ENCODE measurements at regions not wholly inside any gene's neighbourhood (a gene's known extent, or its start where the extent isn't known, plus 50 kb on each side); places are given as distances from the start of the nearest gene placed in this dataset.

GRCh38 chr6:84524636-84525035 is 239.8 kb downstream of the TBX18 start:
- DNase-seq, result no peak

- DNase-seq, result no peak
These were observed 242.3 kb downstream of the TBX18 start for GRCh38 chr6:84522135-84522549.

- no peak for DNase-seq
These were observed 242.9 kb downstream of the TBX18 start for GRCh38 chr6:84521511-84521910.

- DNase-seq, result no peak
These were observed 246.5 kb downstream of the TBX18 start for GRCh38 chr6:84517741-84518530.

- no peak for DNase-seq
These were observed 248.2 kb downstream of the TBX18 start for GRCh38 chr6:84516154-84516553.

- DNase-seq, result no peak
These were observed 249.3 kb downstream of the TBX18 start for GRCh38 chr6:84515067-84515466.

- no peak for DNase-seq
These were observed 250.1 kb downstream of the TBX18 start for GRCh38 chr6:84514089-84514971.

- DNase-seq, result no peak
These were observed 252.0 kb downstream of the TBX18 start for GRCh38 chr6:84512391-84512790.

GRCh38 chr6:84511929-84512328 is 252.5 kb downstream of the TBX18 start:
- no peak for DNase-seq

- DNase-seq, result no peak
These were observed 255.4 kb downstream of the TBX18 start for GRCh38 chr6:84508981-84509380.

- no peak for DNase-seq
These were observed 256.1 kb downstream of the TBX18 start for GRCh38 chr6:84508334-84508733.

- DNase-seq, result no peak
These were observed 260.4 kb downstream of the TBX18 start for GRCh38 chr6:84504025-84504424.

GRCh38 chr6:84501315-84501714 is 263.1 kb downstream of the TBX18 start:
- DNase-seq, result no peak

GRCh38 chr6:84500726-84501125 is 263.7 kb downstream of the TBX18 start:
- no peak for DNase-seq

- no peak for DNase-seq
These were observed 265.5 kb downstream of the TBX18 start for GRCh38 chr6:84498905-84499304.

GRCh38 chr6:84492241-84493165 is 265.1 kb upstream of the CEP162 start:
- DNase-seq, result no peak

GRCh38 chr6:84489598-84489997 is 262.2 kb upstream of the CEP162 start:
- no peak for DNase-seq

- no peak for DNase-seq
These were observed 259.1 kb upstream of the CEP162 start for GRCh38 chr6:84486526-84486925.

GRCh38 chr6:84469144-84469543 is 241.7 kb upstream of the CEP162 start:
- no peak for DNase-seq

- DNase-seq, result no peak
These were observed 239.9 kb upstream of the CEP162 start for GRCh38 chr6:84467296-84467695.

GRCh38 chr6:84466511-84466910 is 239.1 kb upstream of the CEP162 start:
- no peak for DNase-seq

GRCh38 chr6:84464471-84464870 is 237.0 kb upstream of the CEP162 start:
- no peak for DNase-seq
